ENCODE measurements at regions not wholly inside any gene's neighbourhood (a gene's known extent, or its start where the extent isn't known, plus 50 kb on each side); places are given as distances from the start of the nearest gene placed in this dataset.

DNA sequence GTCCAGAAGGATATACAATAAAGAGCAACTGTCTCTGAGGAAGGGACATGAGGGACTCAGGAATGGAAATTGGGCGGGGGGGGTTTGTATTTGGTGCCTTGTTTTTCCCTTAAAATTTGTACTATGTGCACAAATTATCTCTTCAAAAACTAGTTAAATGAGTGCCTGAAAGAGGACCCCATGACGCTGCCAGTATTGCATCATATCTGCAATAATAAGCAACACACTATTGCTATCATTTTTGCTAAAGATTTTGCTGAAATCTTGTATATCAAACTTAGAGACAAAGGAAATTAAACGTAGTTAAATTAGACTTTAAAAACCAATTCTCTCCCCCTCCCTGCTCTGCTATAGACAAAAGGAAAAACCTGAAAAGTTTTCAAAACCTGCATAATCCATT, 89.7 kb upstream of the SLC30A5 start:
- TF ChIP-seq CTCF (IDR thresholded peaks at IDR 0.05 in 8 of 11, conservative IDR thresholded peaks at IDR 0.05 in 3 of 11) = no peak
- no peak for TF ChIP-seq POLR2AphosphoS5 (IDR thresholded peaks at IDR 0.05)
- no peak for TF ChIP-seq POLR2A (IDR thresholded peaks at IDR 0.05)
